Activated CD4-positive, alpha-beta T cell treated with anti-CD3 and anti-CD28 coated beads, Interleukin-2, Interleukin-4, amounts not matched to agents 100 ng/mL and 50 ng/mL, durations not matched to agents 16 hours and 8 hours (primary cell): ENCODE measurements at regions not wholly inside any gene's neighbourhood (a gene's known extent, or its start where the extent isn't known, plus 50 kb on each side); places are given as distances from the start of the nearest gene placed in this dataset.
A peak's percentile ranks its signal among the peaks of the same experiment; 100 is the strongest.
"Not testable (repeated sequence)": the region's sequence is repeated elsewhere in the genome, so short reads cannot be mapped to it uniquely, and the experiment has no call there.

Source experiments
- DNase-seq: peaks from one replicate; pipeline ENCODE4 v3.0.0-alpha.2; 2020; ENCODE audit warnings: low spot score

DNA sequence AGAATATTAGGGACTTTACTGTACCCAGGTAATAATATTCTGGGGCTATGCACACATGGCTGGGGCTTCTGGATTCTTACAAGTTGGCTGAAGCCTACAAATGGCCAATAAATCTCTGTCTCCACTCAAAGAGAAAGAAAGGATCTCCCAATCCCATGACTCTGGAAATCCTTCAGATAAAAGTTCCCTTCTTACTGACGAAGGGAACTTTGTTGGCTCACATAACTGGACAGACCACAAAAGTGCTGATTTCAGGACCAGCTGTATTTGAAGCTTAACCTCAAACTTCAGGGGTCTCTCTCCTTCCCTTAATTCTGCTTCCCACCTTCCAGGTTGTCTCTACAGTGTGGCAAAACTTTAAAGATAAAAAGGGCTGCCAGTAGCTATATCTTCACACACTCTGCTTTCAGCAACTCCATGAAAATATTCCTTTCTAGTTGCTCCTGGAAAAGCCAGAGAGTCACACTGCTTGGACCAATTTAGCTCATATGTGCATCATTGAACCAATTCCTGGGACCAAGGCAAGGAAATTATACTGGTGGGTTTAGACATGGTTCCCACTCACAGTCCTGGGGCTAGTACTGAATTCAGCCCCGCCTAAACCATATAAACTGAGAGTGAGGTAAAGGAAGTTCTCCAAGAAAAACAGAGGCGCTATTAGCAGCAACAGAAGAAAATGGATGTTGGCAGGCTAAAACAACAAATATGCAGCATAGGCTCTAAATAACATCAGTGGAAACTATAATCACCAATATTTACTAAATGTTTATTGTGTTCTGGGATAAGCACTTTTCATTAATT is 290.0 kb upstream of the GADL1 start:
- DNase-seq = no peak

DNA sequence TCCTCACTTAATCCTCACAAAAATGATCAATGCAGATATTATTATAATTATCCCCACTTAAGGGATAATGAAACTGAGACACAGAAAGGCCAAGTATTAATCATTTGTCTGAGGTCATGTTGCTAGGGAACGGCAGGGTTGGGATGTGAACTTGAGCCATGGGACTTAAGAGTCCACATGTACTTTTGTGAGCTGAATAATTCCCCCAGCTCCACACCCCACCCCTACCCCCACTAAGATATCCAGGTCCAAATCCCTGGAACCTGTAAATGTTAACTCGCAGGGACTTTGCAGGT is 290.5 kb upstream of the GADL1 start:
- DNase-seq = no peak

DNA sequence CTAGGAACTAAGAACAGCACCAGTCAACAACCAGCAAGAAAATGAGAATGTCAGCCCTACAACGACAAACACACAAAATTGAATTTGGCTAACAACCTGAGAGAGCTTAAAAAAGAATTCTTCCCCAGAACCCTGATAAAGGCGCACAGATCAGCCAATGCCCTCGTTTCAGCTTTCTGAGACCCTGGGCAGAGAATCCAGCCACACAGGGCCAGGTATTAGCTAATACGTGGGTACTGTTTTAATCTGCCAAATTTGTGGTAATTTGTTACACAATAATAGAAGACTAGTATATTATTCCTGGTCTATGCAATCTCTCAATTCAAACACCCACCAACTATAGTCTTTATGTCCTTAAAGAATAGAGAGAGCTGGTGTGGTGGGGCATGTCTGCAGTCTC is 291.6 kb upstream of the GADL1 start:
- no peak for DNase-seq

DNA sequence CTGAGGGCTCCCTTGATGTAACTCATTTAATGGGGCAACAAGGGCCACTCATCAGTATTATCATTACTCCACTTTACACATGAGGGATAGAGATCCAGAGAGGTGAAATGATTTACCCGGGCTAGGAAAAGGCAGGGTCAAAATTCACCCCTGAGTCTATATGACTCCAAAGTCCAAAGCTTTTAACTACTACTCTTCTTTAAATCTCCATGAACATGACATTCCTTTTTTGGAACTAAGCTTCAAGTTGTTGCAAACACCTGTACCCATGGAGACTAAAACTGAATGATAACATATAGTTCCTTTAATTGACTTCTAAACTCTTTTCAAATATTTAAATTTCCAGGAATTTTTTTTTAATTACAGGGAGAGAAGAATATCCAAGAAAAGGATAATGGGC is 292.9 kb upstream of the GADL1 start:
- DNase-seq = no peak

DNA sequence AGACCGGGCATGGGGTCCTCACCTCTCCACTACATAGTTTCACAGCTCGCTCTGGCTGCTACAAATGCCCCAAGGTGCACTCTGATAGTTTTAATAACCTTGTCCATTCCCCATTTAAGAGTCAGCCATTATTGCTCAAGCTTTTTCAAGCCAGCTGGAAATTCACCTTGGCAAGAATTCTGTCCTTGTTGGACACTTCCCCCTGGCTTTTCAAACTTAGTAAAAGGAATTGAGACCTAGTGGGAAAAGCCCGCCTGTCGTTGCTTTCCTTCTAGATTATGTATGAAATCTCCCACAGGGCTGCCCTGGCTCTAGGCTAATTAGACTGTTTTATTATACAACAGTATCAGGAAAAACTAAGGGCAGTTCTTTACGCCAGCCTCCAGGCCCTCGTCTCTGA is 293.7 kb upstream of the GADL1 start:
- DNase-seq = no peak

DNA sequence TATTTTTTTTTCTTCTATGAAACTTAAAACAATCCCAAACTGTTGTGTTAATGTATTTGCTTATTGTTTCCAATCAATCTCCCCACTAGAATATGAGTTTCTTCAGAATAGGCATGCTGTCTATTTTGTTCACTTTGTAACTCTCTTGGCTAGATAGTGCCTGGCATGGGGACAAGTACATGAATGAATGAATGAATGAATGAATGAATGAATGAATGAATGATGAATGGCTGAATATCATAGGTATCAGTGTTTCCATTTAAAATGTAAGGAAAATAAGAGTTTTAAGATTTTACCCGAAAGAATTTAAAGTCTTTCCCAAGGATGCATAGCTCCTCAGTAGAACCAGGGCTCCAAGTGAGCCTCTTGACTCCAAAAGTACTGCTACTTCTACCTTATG is 294.9 kb upstream of the GADL1 start:
- no peak for DNase-seq

DNA sequence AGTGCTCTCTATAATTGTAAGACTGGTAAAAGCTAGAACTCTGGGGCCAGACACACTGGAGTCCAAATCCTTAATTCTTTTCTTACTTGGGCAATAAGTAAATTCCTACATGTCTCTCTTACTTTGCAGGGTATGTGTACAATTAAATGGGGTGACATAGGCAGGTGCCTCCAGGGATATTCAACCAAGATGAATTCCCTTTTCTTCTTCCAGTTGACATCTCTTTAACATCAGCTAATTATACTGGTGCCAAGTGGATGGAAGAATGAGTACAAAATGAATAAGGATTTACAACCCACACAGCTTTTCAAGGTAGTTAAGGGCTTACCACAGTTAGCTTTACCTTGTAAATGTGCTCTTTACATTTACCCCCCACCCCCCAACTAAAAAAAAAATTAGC is 295.5 kb upstream of the GADL1 start:
- DNase-seq = no peak

DNA sequence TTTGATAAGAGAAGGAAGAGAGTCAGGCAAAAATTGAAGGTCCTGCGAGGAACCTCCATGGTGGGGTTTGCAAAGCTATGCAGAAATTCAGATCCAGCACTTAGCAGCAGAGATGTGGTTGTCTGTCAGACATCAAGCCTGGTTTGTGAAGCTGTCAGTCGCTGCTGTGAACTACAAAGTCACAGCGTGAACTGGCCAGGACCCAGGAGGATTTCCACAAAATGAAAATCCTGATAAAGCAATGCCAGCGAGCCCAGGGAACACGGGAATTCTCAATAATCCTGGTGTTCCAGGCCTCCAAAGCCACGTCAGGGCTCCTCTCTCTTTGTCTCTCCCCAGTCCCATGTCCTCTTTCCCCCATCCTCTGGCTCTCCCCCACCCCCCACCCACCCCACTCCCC is 296.9 kb upstream of the GADL1 start:
- no peak for DNase-seq

DNA sequence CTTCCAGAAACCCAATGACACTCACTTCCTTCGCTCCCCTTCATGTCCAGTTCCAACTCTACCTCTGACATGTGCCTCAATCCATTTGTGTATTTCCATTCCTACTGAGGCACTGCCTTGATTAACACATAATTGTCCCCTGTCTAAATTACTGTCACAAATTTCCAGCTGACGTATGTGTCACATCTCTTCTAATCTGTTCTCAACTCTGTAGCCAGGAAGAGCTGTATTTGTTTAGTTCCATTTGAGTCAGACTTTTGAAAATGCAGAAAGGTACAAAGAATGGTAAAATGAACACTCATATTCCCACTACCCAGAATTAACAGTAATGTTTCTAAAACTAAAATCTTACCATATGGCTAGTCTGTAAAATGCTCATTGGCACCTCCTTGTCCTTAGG is 299.0 kb upstream of the GADL1 start:
- DNase-seq = no peak

DNA sequence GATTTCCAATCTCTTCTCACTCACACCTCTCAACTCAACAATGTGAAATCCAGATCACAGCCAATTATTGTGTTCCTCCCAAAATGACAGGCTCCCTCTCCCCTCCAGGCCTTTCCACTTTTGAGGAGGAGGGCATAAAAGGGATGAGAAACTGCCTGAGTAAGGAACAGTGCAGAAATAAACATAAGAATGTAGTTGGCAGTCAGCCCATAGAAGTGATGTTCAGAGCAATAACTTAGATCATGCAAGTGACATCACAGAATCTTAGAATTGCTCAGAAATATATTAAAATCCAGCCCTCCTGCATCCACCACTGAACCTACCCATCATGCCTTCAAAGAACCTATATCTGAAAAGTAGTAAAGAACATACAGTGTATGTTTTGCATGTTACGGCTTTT is 299.4 kb upstream of the GADL1 start:
- no peak for DNase-seq

DNA sequence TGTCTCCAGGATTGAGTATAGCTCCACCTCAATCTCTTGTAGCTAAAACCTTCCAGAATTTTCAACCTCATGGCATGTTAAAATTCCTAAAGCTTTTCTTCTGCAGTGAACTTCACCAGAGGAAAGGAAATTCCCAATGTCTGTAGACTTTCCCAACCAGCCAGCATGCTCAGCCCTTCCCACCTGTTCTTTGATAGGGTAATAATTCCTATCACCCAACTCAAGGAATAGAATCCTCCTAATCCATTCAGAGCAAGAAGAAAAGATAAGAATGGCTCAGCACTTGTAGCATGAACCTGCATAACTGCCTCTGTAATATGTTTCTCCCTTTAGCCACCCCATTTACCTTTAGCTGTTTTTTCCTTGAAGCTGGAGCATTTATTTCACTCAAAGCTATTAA is 301.8 kb upstream of the GADL1 start:
- no peak for DNase-seq

DNA sequence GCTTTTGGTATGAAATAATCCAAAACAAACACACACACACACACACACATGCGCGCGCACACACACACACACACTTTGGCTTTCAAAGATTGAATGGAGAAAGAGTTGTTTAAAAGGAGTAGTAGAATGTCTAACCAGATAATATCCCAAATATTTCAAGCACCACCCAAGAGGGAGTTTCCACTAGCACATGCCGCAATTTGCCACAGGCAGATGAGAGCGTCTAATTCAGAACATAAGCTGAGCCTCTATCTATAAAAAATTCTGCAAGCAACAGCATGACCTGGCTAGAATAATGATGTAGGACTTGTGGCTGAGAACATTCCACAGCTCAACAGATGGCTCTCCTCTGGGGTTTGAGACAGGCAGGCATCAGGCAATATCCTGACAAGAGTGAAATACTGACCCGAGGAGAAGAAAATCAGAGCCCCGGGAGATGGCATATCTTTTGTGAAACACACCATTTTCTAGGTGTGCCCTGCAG is 302.5 kb upstream of the GADL1 start:
- no peak for DNase-seq

DNA sequence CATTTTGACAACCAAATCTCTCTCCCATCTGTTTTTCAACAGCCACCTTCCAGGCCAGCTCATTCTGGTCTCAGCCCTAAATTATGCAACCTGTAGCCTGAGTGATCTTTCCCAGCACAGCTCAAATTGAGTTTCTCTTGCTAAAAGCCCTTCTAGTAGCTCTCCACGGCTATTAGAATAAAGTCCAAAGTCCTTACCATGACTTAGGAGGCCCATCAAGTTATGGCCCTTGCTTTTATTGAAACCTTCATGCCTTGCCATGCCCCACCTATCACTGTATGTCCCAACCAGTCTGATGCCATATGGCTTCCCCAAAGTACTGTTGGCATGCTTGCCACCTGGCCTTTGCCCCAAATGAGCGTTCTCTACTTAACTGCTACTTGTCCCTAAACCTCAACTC is 303.5 kb upstream of the GADL1 start:
- DNase-seq = no peak

DNA sequence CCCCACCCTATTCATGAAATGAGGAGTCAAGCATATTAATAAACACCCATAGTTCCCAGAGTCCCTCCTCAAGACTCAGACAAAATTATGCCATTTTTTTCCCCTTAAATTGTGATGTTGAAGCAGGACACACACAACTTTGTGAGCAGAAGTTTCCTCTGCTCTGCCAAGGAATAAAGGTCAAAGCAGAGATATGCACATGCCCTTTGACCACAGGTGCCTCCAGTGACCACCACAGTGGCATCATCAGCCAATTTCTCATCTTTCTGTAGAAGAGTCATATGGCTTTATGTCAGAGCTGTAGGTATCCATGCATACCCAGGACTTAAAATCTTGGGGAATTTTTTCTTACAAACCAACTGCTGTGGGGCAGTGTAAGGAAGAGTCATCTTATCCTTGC is 304.4 kb upstream of the GADL1 start:
- DNase-seq = no peak

DNA sequence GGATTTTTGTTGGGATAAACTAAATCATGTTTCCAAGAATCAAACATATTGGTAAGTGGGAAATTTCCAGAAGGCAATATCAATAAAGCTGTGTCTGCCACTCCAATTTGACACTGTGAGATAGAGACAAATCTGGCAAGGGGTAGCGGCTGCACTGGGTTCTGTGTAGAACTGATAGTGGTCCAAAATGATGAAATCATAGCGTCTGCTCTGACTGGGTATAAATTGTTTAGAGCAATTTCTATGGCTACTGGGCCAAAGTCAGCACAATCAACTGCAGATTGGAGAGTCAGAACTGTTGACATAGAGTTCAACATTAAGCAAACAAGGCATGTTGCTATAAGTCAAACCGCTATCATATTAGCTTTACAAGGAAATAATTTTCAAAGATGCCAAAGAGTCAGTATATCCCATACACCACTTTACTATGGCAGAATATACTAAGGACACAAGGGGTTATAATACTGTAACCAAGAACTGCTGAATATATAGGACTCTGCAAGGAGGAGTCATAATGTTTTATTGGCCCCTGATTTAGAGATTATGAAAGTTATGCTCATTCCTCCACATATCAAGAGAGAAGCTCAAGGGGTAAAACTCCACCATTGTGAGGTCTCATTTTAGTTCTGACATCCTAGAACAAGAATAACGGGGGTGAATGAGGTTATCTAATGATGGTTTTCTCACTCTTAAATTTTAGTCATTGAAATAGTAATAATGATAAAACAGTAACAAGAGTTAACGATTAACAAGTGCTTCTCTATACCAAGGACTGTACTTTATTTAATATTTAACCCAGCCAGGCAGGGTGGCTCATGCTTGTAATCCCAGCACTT is 309.7 kb upstream of the GADL1 start:
- no peak for DNase-seq

DNA sequence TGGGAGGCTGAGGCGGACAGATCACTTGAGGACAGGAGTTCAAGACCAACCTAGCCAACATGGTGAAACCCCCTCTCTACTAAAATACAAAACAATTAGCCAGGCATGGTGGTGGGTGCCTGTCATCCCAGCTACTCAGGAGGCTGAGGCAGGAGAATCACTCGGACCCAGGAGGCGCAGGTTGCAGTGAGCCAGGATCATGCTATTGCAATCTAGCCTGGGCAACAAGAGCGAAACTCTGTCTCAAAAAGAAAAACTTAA is 310.3 kb upstream of the GADL1 start:
- not testable (repeated sequence) for DNase-seq

DNA sequence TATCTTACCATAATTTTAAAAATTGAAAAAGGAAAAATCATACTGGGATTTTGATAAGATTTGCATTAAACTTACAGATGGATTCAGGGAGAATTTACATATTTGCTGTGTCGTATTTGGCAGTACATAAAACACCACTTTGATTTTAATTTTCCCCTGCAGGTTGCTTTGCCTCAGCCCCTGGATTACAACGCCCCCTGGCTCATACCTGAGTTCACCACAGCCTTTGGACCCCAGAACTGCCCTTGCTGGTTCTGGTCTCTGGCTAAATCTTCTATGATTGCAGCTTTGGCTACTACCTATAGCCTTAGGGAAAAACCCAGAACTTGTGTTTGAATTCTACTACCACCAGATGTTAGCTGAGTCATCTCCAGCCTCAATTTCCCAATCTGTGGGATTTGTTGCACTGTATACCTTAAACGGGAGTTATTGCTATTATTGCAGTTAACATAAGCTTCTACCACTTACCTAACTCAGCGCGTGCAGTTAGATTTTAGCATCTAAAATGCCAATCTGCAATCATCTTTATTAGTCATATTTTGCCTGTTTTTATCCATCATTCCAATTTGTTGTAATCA is 315.7 kb upstream of the GADL1 start:
- DNase-seq = no peak

DNA sequence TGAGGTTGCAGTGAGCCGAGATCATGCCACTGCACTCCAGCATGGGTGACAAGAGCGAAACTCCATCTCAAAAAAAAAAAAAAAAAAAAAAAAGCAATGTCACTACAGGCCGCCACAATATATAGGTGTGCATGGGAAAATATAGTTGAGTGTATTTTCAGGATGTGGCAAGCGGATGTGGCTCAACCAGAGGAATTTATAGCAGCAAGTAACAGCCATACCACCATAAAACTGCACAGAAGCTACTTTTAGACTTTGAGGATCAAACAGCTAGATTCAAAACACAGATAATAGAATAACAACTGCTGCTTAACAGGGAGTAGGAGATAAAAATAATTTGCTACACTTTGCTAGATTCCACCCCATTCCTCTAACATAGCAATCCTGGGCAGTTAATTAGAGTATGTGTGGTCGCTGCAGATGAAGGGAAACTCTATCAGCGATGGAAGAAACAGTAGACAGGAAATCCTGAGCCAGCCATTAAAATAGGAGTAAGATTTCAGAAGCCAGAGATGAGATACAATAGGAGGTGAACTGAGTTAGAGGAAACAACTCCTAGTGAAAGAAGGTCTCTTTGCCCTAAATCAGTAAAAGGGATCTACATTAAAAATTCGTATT is 318.7 kb upstream of the STT3B start:
- DNase-seq = peak; percentile 59

DNA sequence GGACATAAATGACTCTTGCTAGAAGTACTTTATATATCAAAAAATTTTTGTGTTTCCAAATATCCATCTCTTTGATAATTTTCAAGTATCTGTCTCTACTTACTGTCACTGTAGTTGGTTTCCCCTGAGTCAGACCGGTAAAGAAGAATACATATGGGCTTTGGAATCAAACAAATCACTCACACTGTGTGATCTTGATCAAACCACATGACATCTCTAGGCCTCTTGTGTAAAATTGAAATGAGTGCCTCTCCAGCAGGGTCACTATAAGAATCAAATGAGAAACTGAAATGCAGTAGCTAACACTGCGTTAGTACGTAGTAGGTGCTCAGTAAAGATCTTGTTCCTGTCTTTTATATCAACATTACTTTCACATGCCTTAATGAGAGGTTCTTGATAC is 314.6 kb upstream of the STT3B start:
- DNase-seq = peak; percentile 30

DNA sequence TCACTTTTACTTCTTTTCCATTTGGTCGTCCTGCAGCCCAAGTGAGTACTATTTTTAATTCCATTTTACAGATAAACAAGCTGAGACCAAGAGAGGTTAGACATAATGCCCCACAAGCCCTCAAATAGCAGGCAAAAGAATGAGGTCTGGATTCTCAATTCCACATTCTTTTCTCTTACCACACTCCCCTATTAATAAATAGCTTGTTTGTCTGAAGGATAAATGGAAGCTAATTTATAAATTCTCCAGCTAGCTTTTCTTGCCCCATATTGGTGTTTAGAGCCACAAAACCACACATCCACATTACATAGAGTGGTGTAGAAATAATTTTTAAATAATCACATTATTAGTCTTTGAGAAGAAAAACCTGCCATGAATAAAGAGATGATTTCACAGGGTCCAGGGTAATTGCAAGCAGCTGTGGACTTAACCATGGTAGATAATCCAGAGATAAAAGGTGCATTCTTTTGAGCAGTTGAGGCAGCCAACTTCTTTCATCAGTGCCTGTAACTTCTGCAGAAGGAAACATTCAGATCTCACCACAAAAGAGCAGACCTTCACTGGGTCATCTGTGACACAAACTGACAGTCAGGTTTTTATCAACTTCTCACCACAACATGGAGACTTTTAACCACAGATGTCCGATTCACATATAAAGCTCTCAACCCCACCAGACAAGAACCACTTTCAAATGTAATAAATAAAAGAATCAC is 313.4 kb upstream of the STT3B start:
- peak; percentile 45 for DNase-seq

DNA sequence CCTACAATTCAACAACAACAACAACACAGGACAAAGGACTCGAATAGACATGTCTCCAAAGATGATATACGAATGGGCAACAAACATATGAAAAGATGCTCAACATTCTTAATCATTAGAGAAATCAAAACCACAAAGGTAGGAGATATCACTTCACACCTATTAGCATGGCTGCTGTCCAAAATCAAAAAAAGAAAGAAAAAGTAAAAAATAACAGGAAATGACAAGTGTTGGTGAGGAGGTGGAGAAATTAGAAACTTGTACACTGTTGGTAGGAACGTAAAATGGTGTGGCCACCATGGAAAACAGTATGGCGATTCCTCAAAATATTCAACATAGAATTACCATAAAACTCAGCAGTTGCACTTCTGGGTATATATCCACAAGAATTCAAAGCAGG is 312.3 kb upstream of the STT3B start:
- no peak for DNase-seq

DNA sequence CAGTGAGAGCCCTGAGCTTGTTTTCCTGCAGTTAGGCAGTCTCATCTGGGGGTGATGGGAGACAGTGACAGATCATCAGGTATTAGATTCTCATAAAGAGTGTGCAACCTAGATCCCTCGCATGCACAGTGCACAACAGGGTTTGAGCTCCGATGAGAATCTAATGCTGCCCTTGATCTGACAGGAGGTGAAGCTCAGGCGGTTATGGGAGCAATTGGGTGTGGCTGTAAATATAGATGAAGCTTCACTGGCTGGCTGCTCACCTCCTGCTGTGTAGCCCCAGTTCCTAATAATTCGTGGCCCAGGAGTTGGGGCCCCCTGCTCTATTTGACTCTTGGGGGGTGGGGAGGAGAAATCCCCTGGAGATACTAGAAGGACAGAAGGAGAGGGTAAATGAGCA is 309.4 kb upstream of the STT3B start:
- DNase-seq = no peak

DNA sequence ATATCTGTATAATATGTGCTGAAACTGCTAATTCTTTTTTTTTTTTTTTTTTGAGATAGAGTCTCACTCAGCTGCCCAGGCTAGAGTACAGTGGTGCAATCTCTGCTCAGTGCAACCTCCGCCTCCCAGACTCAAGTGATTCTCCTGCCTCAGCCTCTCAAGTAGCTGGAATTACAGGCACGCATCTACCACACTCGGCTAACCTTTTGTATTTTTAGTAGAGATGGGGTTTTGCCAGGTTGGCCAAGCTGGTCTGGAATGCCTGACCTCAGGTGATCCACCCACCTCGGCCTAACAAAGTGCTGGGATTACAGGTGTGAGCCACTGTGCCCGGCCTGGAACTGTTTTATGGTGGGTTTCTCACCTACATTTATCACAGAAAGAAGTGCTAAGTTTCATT is 307.8 kb upstream of the STT3B start:
- no peak for DNase-seq
